Smooth muscle cell (in vitro differentiated cells): ENCODE measurements at regions not wholly inside any gene's neighbourhood (a gene's known extent, or its start where the extent isn't known, plus 50 kb on each side); places are given as distances from the start of the nearest gene placed in this dataset.

ENCODE experiments used
- DNase-seq: peaks from one replicate; lab custom pipeline; 2025; ENCODE audit not compliant: unreplicated experiment; lab: John Stamatoyannopoulos, UW
- H2AFZ ChIP-seq: fragments of 200-600 bp; sonication (generic); 2 replicates; pipeline ENCODE4 v1.6.0; 2016; ENCODE audit warnings: antibody characterized with exemption, low read depth, mild to moderate bottlenecking
- H3F3A ChIP-seq: fragments of 200-600 bp; sonication (generic); 2 replicates; pipeline ENCODE4 v1.6.0; 2017; ENCODE audit warnings: antibody characterized with exemption, low read depth
- H3K27ac ChIP-seq: fragments of 200-600 bp; sonication (generic); 2 replicates; pipeline ENCODE4 v1.5.1; 2016; ENCODE audit warnings: low read depth, mild to moderate bottlenecking
- H3K27me3 ChIP-seq: fragments of 200-600 bp; sonication (generic); 2 replicates; pipeline ENCODE4 v1.6.1; 2016; ENCODE audit warnings: low read depth, mild to moderate bottlenecking
- H3K36me3 ChIP-seq: fragments of 200-600 bp; sonication (generic); 2 replicates; pipeline ENCODE4 v1.5.1; 2016; ENCODE audit warnings: low read depth
- H3K4me1 ChIP-seq: fragments of 200-600 bp; sonication (generic); 2 replicates; pipeline ENCODE4 v1.5.1; 2016; ENCODE audit warnings: low read depth
- H3K4me2 ChIP-seq: fragments of 200-600 bp; sonication (generic); 2 replicates; pipeline ENCODE4 v1.6.0; 2016; ENCODE audit warnings: mild to moderate bottlenecking
- H3K4me3 ChIP-seq: fragments of 200-600 bp; sonication (generic); 2 replicates; pipeline ENCODE4 v1.5.1; 2016; ENCODE audit warnings: mild to moderate bottlenecking
- H3K79me2 ChIP-seq: fragments of 200-600 bp; sonication (generic); 2 replicates; pipeline ENCODE4 v1.6.0; 2016; ENCODE audit warnings: low read depth, mild to moderate bottlenecking
- H3K9ac ChIP-seq: fragments of 200-600 bp; sonication (generic); 2 replicates; pipeline ENCODE4 v1.6.0; 2016; ENCODE audit warnings: low read depth
- H3K9me3 ChIP-seq: fragments of 200-600 bp; sonication (generic); replicated peaks from 2 replicates; pipeline ENCODE4 v1.5.1; 2016; ENCODE audit warnings: low read depth
- H4K20me1 ChIP-seq: fragments of 200-600 bp; sonication (generic); 2 replicates; pipeline ENCODE4 v1.6.0; 2016; ENCODE audit warnings: low read depth
- WGBS: methylation state at CpG from one replicate; pipeline ENCODE4 v1.1.7; 2016; ENCODE audit warnings: low lambda C conversion rate; 5-methylcytosine and 5-hydroxymethylcytosine counted together
- TF ChIP-seq, protein P1 (sequence below): fragments of 200-600 bp; sonication (generic); IDR thresholded peaks from 2 replicates; pipeline ENCODE4 v1.5.1; 2017; ENCODE audit warnings: borderline replicate concordance, mild to moderate bottlenecking, antibody characterized with exemption; ENCODE audit not compliant: insufficient read depth, poor library complexity, severe bottlenecking

DNA sequence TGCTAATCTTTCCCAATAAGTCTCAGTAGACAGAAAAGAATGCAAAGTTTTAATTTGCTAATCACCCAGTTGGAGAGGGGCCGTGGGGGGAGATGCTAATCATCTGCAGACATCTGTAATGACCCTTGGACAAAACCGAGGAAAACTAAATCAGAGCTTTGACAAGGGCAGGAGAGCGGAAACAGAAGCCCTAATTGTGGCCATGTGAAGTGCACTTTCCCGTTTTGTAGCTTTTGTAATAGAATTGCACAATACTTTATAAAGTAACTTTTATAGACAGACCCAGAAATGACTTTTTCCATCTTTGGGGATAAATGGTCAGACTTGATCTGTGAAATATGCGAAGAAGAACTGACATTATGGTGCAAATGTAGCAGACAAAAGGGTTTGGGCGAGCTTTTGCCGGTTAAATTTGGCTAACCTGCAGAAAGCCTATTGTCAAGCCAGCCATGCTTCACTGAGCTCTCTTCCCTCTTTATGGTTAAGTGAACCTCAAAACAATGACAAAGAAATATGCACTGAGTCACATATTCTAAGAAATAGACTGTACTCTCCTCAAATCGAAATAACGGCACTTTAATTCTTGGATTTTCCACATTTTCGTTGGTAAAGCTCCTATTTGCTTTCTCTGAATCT lies 980.1 kb upstream of the POU3F3 start:
- TF ChIP-seq, protein P1, sequence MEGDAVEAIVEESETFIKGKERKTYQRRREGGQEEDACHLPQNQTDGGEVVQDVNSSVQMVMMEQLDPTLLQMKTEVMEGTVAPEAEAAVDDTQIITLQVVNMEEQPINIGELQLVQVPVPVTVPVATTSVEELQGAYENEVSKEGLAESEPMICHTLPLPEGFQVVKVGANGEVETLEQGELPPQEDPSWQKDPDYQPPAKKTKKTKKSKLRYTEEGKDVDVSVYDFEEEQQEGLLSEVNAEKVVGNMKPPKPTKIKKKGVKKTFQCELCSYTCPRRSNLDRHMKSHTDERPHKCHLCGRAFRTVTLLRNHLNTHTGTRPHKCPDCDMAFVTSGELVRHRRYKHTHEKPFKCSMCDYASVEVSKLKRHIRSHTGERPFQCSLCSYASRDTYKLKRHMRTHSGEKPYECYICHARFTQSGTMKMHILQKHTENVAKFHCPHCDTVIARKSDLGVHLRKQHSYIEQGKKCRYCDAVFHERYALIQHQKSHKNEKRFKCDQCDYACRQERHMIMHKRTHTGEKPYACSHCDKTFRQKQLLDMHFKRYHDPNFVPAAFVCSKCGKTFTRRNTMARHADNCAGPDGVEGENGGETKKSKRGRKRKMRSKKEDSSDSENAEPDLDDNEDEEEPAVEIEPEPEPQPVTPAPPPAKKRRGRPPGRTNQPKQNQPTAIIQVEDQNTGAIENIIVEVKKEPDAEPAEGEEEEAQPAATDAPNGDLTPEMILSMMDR: no peak
- no peak overlapping the region for H3K9ac ChIP-seq
- H3F3A ChIP-seq: no peaks in the 10 kb centered on the region
- no peak for DNase-seq
- no peaks in the 10 kb centered on the region for H3K4me1 ChIP-seq
- H3K36me3 ChIP-seq: no peaks in the 10 kb centered on the region
- no peak overlapping the region for H2AFZ ChIP-seq
- no peaks in the 10 kb centered on the region for H4K20me1 ChIP-seq
- WGBS: 65% methylated on average over 10 of the region's 10 CpGs
- H3K79me2 ChIP-seq: no peaks in the 10 kb centered on the region
- no peak overlapping the region for H3K4me2 ChIP-seq
- no peak overlapping the region for H3K4me3 ChIP-seq
- H3K27me3 ChIP-seq: no peaks in the 10 kb centered on the region
- no peak overlapping the region for H3K27ac ChIP-seq
- H3K9me3 ChIP-seq: no peaks in the 10 kb centered on the region

DNA sequence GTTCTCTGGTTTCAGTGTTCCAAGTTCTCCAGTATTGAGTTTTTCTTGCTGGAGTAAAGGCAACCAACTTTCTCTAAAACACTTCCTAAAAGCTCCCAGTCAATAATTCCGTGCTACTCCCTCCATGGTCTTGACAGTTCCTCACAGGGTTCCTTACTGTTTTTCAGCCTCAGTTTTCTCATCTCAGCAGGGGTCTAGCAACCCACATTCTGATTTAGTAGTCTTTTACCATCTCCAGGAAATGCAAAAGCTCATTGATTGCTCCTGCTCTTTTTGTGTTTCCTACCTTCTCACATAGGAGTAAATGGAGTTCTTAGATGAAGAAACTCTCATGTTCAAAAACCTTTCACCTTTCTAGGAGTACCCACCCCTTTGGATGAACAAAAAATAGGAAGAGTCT lies 978.8 kb upstream of the POU3F3 start:
- Histone ChIP-seq H3K27me3 (no peaks in the 10 kb centered on the region), H3K4me2 (no peak overlapping the region), H2AFZ (no peak overlapping the region), H3K4me3 (no peak overlapping the region), H3K9me3 (no peaks in the 10 kb centered on the region), H3K36me3 (no peaks in the 10 kb centered on the region), H3K4me1 (no peaks in the 10 kb centered on the region), H3K79me2 (no peaks in the 10 kb centered on the region), H3K9ac (no peak overlapping the region), H3K27ac (no peak overlapping the region), H4K20me1 (no peaks in the 10 kb centered on the region), H3F3A (no peaks in the 10 kb centered on the region)
- TF ChIP-seq, protein P1: no peak
- no peak for DNase-seq
- 38% methylated on average over 1 of the region's 1 CpG for WGBS

DNA sequence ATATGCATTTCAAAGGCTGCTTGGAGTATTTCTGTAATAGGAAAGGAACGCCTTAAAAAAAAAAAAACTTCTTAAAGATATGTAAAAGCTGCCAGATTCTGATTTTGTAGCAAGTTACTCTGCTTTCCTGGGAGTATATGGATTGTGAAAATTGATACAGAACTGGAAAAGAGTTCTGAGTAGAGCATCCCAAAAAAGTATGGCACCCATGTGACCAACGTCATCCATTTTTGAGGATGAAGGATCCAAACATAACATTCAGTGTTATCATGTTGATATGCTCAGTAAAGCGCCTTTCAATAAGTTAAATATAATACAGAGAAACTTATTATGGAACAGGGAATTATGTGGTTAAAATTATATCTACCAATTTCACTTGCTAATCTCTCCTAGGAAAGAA lies 978.4 kb upstream of the POU3F3 start:
- no peaks in the 10 kb centered on the region for H3K36me3 ChIP-seq
- TF ChIP-seq, protein P1: no peak
- no peaks in the 10 kb centered on the region for H3K9me3 ChIP-seq
- no peak overlapping the region for H3K27ac ChIP-seq
- H3K4me3 ChIP-seq: no peak overlapping the region
- H3F3A ChIP-seq: no peaks in the 10 kb centered on the region
- no peak overlapping the region for H3K9ac ChIP-seq
- H3K4me1 ChIP-seq: no peaks in the 10 kb centered on the region
- WGBS: 78% methylated on average over 3 of the region's 3 CpGs
- no peak overlapping the region for H2AFZ ChIP-seq
- H3K79me2 ChIP-seq: no peaks in the 10 kb centered on the region
- H3K4me2 ChIP-seq: no peak overlapping the region
- no peaks in the 10 kb centered on the region for H4K20me1 ChIP-seq
- no peak for DNase-seq
- no peaks in the 10 kb centered on the region for H3K27me3 ChIP-seq

DNA sequence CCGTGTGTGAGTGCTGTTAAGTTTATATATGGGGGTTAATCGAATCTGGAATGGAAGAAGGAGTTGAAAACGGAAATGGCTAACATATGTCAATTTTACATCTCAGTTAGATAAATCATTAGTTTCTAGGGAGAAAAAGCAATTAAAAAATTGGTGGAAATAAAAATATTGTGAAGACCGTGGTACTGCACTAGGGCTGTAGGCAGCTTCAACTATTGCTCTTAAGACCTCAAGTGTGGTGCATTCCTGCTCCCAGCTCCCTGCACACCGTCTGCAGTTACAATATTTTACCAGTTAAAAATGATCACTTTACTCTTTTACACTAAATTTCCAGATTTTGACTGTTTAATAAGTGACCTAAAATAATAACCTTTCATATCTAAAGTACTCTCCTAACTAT lies 977.3 kb upstream of the POU3F3 start:
- Histone ChIP-seq H3F3A (no peaks in the 10 kb centered on the region), H2AFZ (no peak overlapping the region), H3K9me3 (no peaks in the 10 kb centered on the region), H3K27ac (no peak overlapping the region), H3K9ac (no peak overlapping the region), H3K4me3 (no peak overlapping the region), H3K36me3 (no peaks in the 10 kb centered on the region), H3K27me3 (no peaks in the 10 kb centered on the region), H3K4me1 (no peaks in the 10 kb centered on the region), H4K20me1 (no peaks in the 10 kb centered on the region), H3K79me2 (no peaks in the 10 kb centered on the region), H3K4me2 (no peak overlapping the region)
- WGBS: 95% methylated on average over 5 of the region's 5 CpGs
- no peak for DNase-seq
- TF ChIP-seq, protein P1: no peak
